Epithelial cell of esophagus (primary cell): ENCODE measurements at regions not wholly inside any gene's neighbourhood (a gene's known extent, or its start where the extent isn't known, plus 50 kb on each side); places are given as distances from the start of the nearest gene placed in this dataset.

Experiments
- DNase-seq: peaks from one replicate; pipeline ENCODE4 v3.0.0; 2010; ENCODE audit warnings: low read depth
- H3K4me3 ChIP-seq: 2 replicates; pipeline ENCODE4 v1.5.1; 2011; ENCODE audit warnings: mild to moderate bottlenecking, low read length, control low read depth
- TF ChIP-seq, protein P1 (sequence below): IDR thresholded peaks from 2 replicates; pipeline ENCODE4 v1.5.1; 2011; ENCODE audit warnings: low read depth, mild to moderate bottlenecking, low read length, control low read depth, inconsistent platforms; ENCODE audit not compliant: insufficient read depth; ENCODE audit errors: missing control alignments

DNA sequence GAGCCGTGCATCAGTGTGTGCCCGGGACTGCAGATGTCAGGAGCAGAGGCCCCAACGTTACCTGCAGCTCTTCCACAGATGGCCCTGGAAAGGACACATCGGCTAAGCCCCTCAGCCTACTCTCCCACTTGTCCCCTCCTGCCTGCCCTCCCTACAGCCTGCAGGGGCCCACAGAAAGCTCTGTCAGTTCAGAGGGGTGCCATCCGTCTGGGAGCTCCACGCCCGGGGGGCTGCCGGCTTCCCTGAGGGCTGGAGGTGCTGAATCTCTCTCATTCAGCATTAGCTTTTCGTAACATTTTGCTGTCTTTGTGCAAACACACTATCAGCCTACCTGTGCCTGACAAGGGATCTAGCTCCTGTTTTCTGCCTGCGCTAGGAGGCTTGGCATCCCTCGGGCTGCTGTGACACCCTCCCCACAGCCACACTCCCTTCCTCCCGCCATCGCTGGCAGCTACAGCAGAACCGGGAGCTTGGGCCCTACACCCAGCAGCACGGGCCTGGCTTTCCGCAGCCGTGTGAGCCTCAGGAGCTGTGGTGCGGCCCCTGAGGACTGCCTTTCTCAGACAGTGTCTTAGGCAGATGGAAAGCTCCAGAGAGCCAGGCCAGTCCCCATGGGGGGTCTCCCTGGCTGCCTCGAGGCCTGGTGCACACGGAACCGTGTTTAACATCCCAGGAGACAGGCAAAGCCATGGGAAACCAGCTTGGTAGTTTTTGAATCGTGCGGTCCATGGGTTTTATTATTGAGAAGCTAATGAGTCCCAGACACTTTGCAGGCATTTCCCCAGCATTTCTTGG lies 198.3 kb upstream of the B3GAT1 start:
- no peak for DNase-seq

DNA sequence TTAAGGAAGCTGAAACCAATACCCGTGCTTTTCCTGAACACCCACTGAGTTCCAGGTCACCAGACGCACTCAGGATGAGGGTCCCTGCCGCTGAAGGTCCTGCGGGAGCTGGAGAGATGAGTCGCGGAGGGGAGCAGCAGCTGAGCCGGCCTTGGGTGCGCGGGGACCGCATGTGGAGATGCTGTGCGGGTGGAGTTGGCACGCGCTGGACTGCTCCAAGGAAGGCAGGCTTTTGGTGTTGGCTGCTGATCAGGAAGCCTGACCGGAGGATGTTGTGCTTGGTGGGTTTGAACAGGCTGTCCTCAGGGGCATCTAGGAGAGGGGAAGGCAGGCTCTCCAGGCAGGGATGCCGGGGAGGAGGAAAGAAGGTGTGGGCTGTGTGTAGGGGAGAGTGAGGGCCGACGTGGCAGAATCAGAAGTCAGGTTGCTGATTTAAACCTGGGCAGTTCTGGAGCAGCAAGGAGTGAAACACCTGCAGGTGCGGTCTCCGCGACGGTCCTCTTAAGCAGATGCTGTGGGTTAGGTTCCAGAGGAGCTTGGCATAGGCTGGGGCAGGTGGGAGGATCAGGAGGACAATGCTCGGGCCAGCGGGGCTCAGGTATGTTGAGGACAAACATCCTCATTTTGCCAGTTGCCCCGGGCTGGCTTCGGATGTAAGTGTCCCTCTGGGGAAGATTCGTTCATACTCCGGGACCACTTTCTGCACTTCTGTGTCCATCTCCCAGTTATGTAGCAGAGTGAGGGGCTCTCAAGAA lies 197.5 kb upstream of the B3GAT1 start:
- TF ChIP-seq, protein P1, sequence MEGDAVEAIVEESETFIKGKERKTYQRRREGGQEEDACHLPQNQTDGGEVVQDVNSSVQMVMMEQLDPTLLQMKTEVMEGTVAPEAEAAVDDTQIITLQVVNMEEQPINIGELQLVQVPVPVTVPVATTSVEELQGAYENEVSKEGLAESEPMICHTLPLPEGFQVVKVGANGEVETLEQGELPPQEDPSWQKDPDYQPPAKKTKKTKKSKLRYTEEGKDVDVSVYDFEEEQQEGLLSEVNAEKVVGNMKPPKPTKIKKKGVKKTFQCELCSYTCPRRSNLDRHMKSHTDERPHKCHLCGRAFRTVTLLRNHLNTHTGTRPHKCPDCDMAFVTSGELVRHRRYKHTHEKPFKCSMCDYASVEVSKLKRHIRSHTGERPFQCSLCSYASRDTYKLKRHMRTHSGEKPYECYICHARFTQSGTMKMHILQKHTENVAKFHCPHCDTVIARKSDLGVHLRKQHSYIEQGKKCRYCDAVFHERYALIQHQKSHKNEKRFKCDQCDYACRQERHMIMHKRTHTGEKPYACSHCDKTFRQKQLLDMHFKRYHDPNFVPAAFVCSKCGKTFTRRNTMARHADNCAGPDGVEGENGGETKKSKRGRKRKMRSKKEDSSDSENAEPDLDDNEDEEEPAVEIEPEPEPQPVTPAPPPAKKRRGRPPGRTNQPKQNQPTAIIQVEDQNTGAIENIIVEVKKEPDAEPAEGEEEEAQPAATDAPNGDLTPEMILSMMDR, result no peak
- no peak overlapping the region for H3K4me3 ChIP-seq
- no peak for DNase-seq

More for the DNA sequence above, 198.3 kb upstream of the B3GAT1 start:
- TF ChIP-seq, protein P1, result no peak
- no peak overlapping the region for H3K4me3 ChIP-seq

DNA sequence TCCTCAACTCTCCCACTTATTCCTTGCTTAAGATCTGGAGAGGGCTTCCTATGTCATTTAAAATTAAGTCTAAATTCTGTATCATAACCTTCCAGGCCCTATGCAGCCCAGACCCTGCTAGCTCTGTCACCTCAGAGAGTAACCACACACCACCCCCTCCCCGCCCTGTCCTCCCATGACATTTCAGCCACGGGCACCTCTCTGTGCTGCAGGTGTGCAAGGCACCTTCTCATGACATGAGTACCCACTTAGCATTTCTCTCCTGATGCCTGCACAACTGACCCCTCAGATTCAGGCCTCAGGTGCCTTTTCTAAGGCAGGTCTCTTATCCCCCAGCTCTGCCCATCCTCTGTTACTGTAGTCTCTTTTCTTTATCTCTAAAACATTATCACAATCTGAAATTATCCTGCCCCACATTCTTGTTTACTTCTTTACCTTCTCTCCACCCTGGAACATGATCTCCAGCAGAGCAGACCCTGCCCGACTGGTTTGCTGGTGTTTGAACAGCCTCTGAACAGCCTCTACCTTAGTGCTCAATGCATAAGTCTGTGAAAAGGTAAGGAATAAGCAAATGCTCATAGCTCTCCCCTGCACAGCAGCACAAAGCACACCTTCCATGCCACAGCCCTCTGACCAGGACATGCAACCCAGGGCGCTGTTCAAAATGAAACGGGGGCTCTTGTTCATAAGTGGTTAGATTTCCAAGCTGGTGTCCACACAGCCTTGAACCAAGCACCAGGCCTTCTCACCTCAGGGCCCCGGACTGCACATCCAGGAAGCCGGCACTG lies 196.1 kb upstream of the B3GAT1 start:
- TF ChIP-seq, protein P1, result no peak
- no peak overlapping the region for H3K4me3 ChIP-seq
- DNase-seq, result no peak

DNA sequence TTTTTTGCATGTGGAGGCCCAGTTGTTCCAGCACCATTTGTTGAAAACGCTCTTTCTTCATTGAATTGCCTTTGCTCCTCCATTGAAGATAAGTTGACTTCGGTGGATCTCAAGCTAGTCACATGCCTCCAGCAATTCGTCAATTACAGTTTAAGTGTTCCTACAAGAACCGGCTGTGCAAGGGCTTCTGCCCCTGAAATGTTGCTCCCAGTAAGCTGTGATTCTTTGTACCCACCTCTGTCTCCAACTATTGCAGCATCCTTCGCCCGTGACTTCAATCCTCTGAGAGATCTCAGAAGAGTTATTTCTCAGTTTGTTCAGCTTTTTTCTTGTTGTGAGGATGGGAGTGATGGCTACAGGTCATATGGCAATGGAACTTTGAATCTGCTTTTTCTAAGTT lies 194.2 kb upstream of the B3GAT1 start:
- DNase-seq, result no peak
- TF ChIP-seq, protein P1, result no peak
- no peak overlapping the region for H3K4me3 ChIP-seq

DNA sequence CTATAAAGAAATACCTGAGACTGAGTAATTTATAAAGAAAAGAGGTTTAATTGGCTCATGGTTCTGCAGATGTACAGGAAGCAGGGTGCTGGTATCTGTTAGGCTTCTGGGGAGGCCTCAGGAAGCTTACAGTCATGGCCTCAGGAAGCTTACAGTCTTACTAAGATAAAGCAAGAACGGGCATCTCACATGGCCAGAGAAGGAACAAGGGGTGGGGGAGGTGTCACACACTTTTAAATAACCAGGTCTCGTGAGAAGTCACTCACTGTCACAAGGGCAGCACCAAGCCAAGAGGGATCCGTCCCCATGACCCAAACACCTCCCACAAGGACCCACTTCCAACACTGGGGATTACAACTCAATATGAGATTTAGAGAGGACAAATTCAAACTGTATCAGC lies 192.8 kb upstream of the B3GAT1 start:
- TF ChIP-seq, protein P1, result no peak
- H3K4me3 ChIP-seq, result no peak overlapping the region
- DNase-seq, result no peak

DNA sequence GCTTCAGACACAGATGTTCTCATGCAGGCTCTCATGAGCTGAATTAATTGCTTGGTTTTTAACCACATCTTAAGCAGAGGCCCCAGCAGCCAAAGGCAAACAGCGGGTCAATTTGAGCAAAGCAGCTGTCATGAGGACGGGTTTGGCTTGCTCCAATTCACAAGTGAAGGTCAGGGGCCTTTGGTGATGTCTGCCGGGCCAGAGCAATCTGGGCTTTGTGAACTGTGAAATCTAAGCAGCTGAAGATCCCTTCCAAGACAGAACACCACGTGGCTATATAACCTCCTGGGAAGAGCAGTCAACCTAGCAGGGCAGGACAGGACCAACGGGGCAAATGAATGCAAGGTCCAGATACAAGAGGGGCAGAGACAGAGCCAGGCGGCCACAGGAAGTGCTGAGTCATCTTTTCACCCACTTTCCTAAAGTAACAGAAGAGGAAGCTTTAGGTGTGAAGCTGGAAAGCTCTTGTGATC lies 187.3 kb upstream of the B3GAT1 start:
- no peak for DNase-seq
- TF ChIP-seq, protein P1, result no peak
- no peak overlapping the region for H3K4me3 ChIP-seq
